H9 (cell line): ENCODE measurements at regions not wholly inside any gene's neighbourhood (a gene's known extent, or its start where the extent isn't known, plus 50 kb on each side); places are given as distances from the start of the nearest gene placed in this dataset.

Experiments
- DNase-seq: peaks from one replicate; pipeline ENCODE4 v3.0.0-alpha.2; 2017
- H2AFZ ChIP-seq: one replicate; pipeline ENCODE4 v1.6.1; 2013; ENCODE audit warnings: mild to moderate bottlenecking, low read length, control low read depth, moderate library complexity
- H2AK5ac ChIP-seq: 2 replicates; pipeline ENCODE4 v1.6.1; 2013; ENCODE audit warnings: low read length, control low read depth, mixed read lengths; ENCODE audit not compliant: insufficient read length
- H2BK120ac ChIP-seq: one replicate; pipeline ENCODE4 v1.6.1; 2013; ENCODE audit warnings: low read depth, mild to moderate bottlenecking, low read length, control low read depth, inconsistent platforms; ENCODE audit not compliant: poor library complexity, severe bottlenecking
- H2BK12ac ChIP-seq: 2 replicates; pipeline ENCODE4 v1.6.1; 2013; ENCODE audit warnings: low read length, control low read depth, mixed read lengths, low read depth; ENCODE audit not compliant: insufficient read length
- H2BK15ac ChIP-seq: 2 replicates; pipeline ENCODE4 v1.6.1; 2013; ENCODE audit warnings: low read depth, low read length, control low read depth
- H2BK20ac ChIP-seq: one replicate; pipeline ENCODE4 v1.6.1; 2013; ENCODE audit warnings: low read depth, mild to moderate bottlenecking, low read length, control low read depth, inconsistent platforms; ENCODE audit not compliant: poor library complexity, severe bottlenecking
- H2BK5ac ChIP-seq: 2 replicates; pipeline ENCODE4 v1.6.1; 2013; ENCODE audit warnings: low read length, control low read depth, mixed read lengths; ENCODE audit not compliant: insufficient read length
- H3K14ac ChIP-seq: 2 replicates; pipeline ENCODE4 v1.6.1; 2013; ENCODE audit warnings: low read length, control low read depth; ENCODE audit not compliant: insufficient read depth
- H3K18ac ChIP-seq: 2 replicates; pipeline ENCODE4 v1.6.1; 2013; ENCODE audit warnings: low read depth, mild to moderate bottlenecking, mixed read lengths, low read length, control low read depth; ENCODE audit not compliant: insufficient read length
- H3K23ac ChIP-seq: 2 replicates; pipeline ENCODE4 v1.6.1; 2013; ENCODE audit warnings: low read length, control low read depth, mixed read lengths, low read depth; ENCODE audit not compliant: insufficient read length
- H3K23me2 ChIP-seq: 2 replicates; pipeline ENCODE4 v1.6.1; 2013; ENCODE audit warnings: low read depth, mild to moderate bottlenecking, mixed read lengths, low read length, control low read depth; ENCODE audit not compliant: insufficient read length, poor library complexity, severe bottlenecking
- H3K27ac ChIP-seq: 2 replicates; pipeline ENCODE4 v1.5.1; 2013; ENCODE audit warnings: low read length, control low read depth, mixed read lengths, low read depth; ENCODE audit not compliant: insufficient read length
- H3K27me3 ChIP-seq: 2 replicates; pipeline ENCODE4 v1.6.1; 2013; ENCODE audit warnings: low read length, control low read depth, inconsistent platforms; ENCODE audit not compliant: insufficient read depth
- H3K4ac ChIP-seq: 2 replicates; pipeline ENCODE4 v1.6.1; 2013; ENCODE audit warnings: low read depth, mild to moderate bottlenecking, control low read depth, inconsistent platforms, low read length, moderate library complexity
- H3K4me1 ChIP-seq: 2 replicates; pipeline ENCODE4 v1.6.1; 2013; ENCODE audit warnings: low read length, control low read depth, inconsistent platforms; ENCODE audit not compliant: insufficient read depth
- H3K4me2 ChIP-seq: 2 replicates; pipeline ENCODE4 v1.6.1; 2013; ENCODE audit warnings: low read length, control low read depth, mixed read lengths; ENCODE audit not compliant: insufficient read length, insufficient read depth
- H3K56ac ChIP-seq: 2 replicates; pipeline ENCODE4 v1.6.1; 2013; ENCODE audit warnings: low read depth, mild to moderate bottlenecking, mixed read lengths, low read length, control low read depth; ENCODE audit not compliant: insufficient read length
- H3K79me1 ChIP-seq: 2 replicates; pipeline ENCODE4 v1.6.1; 2013; ENCODE audit warnings: low read depth, mild to moderate bottlenecking, moderate library complexity, low read length, control low read depth, inconsistent platforms; ENCODE audit not compliant: insufficient read depth, poor library complexity, severe bottlenecking
- H3K79me2 ChIP-seq: 2 replicates; pipeline ENCODE4 v1.6.1; 2013; ENCODE audit warnings: low read length, control low read depth, inconsistent platforms; ENCODE audit not compliant: insufficient read depth
- H3K9ac ChIP-seq: 2 replicates; pipeline ENCODE4 v1.6.1; 2013; ENCODE audit warnings: low read length, control low read depth, mixed read lengths; ENCODE audit not compliant: insufficient read length; ENCODE audit errors: extremely low read depth
- H3K9me3 ChIP-seq: one replicate; pipeline ENCODE4 v1.6.1; 2013; ENCODE audit warnings: low read depth, low read length, inconsistent platforms; ENCODE audit not compliant: control insufficient read depth
- H3T11ph ChIP-seq: one replicate; pipeline ENCODE4 v1.6.1; 2013; ENCODE audit warnings: mild to moderate bottlenecking, low read length, control low read depth, inconsistent platforms
- H4K20me1 ChIP-seq: one replicate; pipeline ENCODE4 v1.6.1; 2013; ENCODE audit not compliant: control insufficient read depth, insufficient read length, insufficient read depth
- H4K5ac ChIP-seq: 2 replicates; pipeline ENCODE4 v1.6.1; 2013; ENCODE audit warnings: low read depth, mild to moderate bottlenecking, mixed read lengths, low read length, control low read depth; ENCODE audit not compliant: insufficient read length
- H4K8ac ChIP-seq: replicated peaks from 2 replicates; pipeline ENCODE4 v1.6.1; 2013; ENCODE audit warnings: low read length, control low read depth, mixed read lengths, low read depth; ENCODE audit not compliant: insufficient read length
- H4K91ac ChIP-seq: 2 replicates; pipeline ENCODE4 v1.6.1; 2013; ENCODE audit warnings: low read depth, mild to moderate bottlenecking, moderate library complexity, mixed read lengths, low read length, control low read depth; ENCODE audit not compliant: insufficient read length
- H3K27ac Mint-ChIP-seq, 3 experiments: 2 replicates in 2 of 3; 3 replicates in 1 of 3; pipeline ENCODE4 v1.8.0; 2020 to 2021; ENCODE audit warnings: mixed read lengths in 3 of 3, mild to moderate bottlenecking in 1 of 3, moderate library complexity in 1 of 3
- H3K27me3 Mint-ChIP-seq: 2 replicates; pipeline ENCODE4 v1.8.0; 2021; ENCODE audit warnings: low read depth, mild to moderate bottlenecking, moderate library complexity, mixed read lengths
- H3K36me3 Mint-ChIP-seq, 3 experiments: 2 replicates in 2 of 3; 3 replicates in 1 of 3; pipeline ENCODE4 v1.8.0; 2020 to 2021; ENCODE audit warnings: low read depth in 3 of 3, mixed read lengths in 3 of 3; ENCODE audit not compliant: insufficient read depth in 1 of 3
- H3K4me1 Mint-ChIP-seq, 2 experiments: 2 replicates each; pipeline ENCODE4 v1.8.0; 2020; ENCODE audit warnings: mixed read lengths in 2 of 2
- H3K4me3 Mint-ChIP-seq, 2 experiments: 2 replicates in 1 of 2; 3 replicates in 1 of 2; pipeline ENCODE4 v1.8.0; 2020 to 2021; ENCODE audit warnings: mild to moderate bottlenecking in 2 of 2, mixed read lengths in 2 of 2, moderate library complexity in 1 of 2
- H3K9me3 Mint-ChIP-seq, 2 experiments: 2 replicates in 1 of 2; 3 replicates in 1 of 2; pipeline ENCODE4 v1.8.0; 2020; ENCODE audit warnings: mild to moderate bottlenecking in 2 of 2, mixed read lengths in 2 of 2, moderate library complexity in 1 of 2
- CTCF ChIP-seq: fragments of 200-600 bp; sonication (generic); conservative IDR thresholded peaks from 3 replicates; pipeline ENCODE4 v1.8.0; 2021; ENCODE audit warnings: antibody characterized with exemption, mild to moderate bottlenecking
- WGBS: extraction: QIAGEN DNeasy Blood & Tissue Kit; methylation state at CpG from one replicate; pipeline ENCODE4 v1.1.7; 2013; ENCODE audit warnings: missing lambda C conversion rate, low lambda C conversion rate, mixed read lengths; ENCODE audit not compliant: insufficient read length; ENCODE audit errors: extremely low coverage; 5-methylcytosine and 5-hydroxymethylcytosine counted together

GRCh38 chr11:11758603-11759196, 83.1 kb upstream of the USP47 start:
- Histone ChIP-seq H3K4me1 (peaks cover 4% of the 10 kb centered on the region; the same call in 1 of the 2 replicates), H3K79me1 (no peaks in the 10 kb centered on the region), H2BK120ac (no peak overlapping the region), H3K4ac (no peak overlapping the region), H3K9ac (no peak overlapping the region), H2AK5ac (no peak overlapping the region), H3K4me2 (no peak overlapping the region), H4K91ac (no peak overlapping the region), H3K9me3 (no peaks in the 10 kb centered on the region), H2BK5ac (no peak overlapping the region), H2BK15ac (no peak overlapping the region), H4K5ac (no peak overlapping the region), H3T11ph (no peak overlapping the region), H3K27ac (no peak overlapping the region), H2BK12ac (no peak overlapping the region), H3K23ac (no peak overlapping the region), H2BK20ac (no peak overlapping the region), H3K23me2 (no peaks in the 10 kb centered on the region), H3K18ac (no peak overlapping the region), H3K14ac (no peak overlapping the region), H3K27me3 (no peaks in the 10 kb centered on the region), H2AFZ (no peak overlapping the region), H4K20me1 (no peaks in the 10 kb centered on the region), H3K56ac (no peak overlapping the region), H3K79me2 (no peaks in the 10 kb centered on the region), H4K8ac (no peak overlapping the region)
- Mint-ChIP-seq H3K27ac (no peak overlapping the region), H3K4me3 (no peak overlapping the region), H3K36me3 (no peaks in the 10 kb centered on the region), H3K27me3 (peaks cover 4% of the 10 kb centered on the region), H3K4me1 (peaks cover 8 to 10% of the 10 kb centered on the region in 2 experiments), H3K9me3 (no peaks in the 10 kb centered on the region)
- TF ChIP-seq CTCF, result no peak
- DNase-seq, result no peak
- no CpG with 5 or more reads among the region's 8 CpGs for WGBS
